Astrocyte (in vitro differentiated cells and primary cell): ENCODE measurements at regions not wholly inside any gene's neighbourhood (a gene's known extent, or its start where the extent isn't known, plus 50 kb on each side); places are given as distances from the start of the nearest gene placed in this dataset.

Experiments
- DNase-seq: peaks from one replicate; pipeline ENCODE4 v3.0.0-alpha.2; 2010; ENCODE audit warnings: low read depth
- FAIRE-seq: peaks from 2 replicates; lab custom pipeline; 2011; peaks lifted over from hg19 to GRCh38; lab: Jason Lieb, UNC
- H2AFZ ChIP-seq: 2 replicates; pipeline ENCODE4 v1.6.0; 2012; ENCODE audit warnings: low read depth, low read length, inconsistent platforms
- H3K27ac ChIP-seq: 2 replicates; pipeline ENCODE4 v1.5.1; 2011; ENCODE audit warnings: low read depth, low read length, inconsistent platforms
- H3K27me3 ChIP-seq: 2 replicates; pipeline ENCODE4 v1.6.0; 2011; ENCODE audit warnings: low read length, inconsistent platforms; ENCODE audit not compliant: insufficient read depth
- H3K36me3 ChIP-seq: 2 replicates; pipeline ENCODE4 v1.5.1; 2011; ENCODE audit warnings: low read length, inconsistent platforms; ENCODE audit not compliant: insufficient read depth
- H3K4me1 ChIP-seq: 2 replicates; pipeline ENCODE4 v1.5.1; 2011; ENCODE audit warnings: low read length, inconsistent platforms; ENCODE audit not compliant: insufficient read depth
- H3K4me2 ChIP-seq: 2 replicates; pipeline ENCODE4 v1.6.0; 2012; ENCODE audit warnings: low read length, inconsistent platforms
- H3K4me3 ChIP-seq: 2 replicates; pipeline ENCODE4 v1.5.1; 2011; ENCODE audit warnings: low read depth, mild to moderate bottlenecking, low read length, inconsistent platforms; ENCODE audit not compliant: insufficient read depth
- H3K79me2 ChIP-seq: 2 replicates; pipeline ENCODE4 v1.6.0; 2012; ENCODE audit warnings: mild to moderate bottlenecking, low read length, inconsistent platforms; ENCODE audit not compliant: insufficient read depth
- H3K9ac ChIP-seq: 2 replicates; pipeline ENCODE4 v1.6.0; 2012; ENCODE audit warnings: mild to moderate bottlenecking, low read length, inconsistent platforms
- H3K9me3 ChIP-seq: 2 replicates; pipeline ENCODE4 v1.5.1; 2012; ENCODE audit warnings: low read depth, mild to moderate bottlenecking, low read length, inconsistent platforms; ENCODE audit not compliant: insufficient read depth
- H4K20me1 ChIP-seq: 2 replicates; pipeline ENCODE4 v1.6.0; 2012; ENCODE audit warnings: low read length, inconsistent platforms; ENCODE audit not compliant: insufficient read depth
- H3K27ac Mint-ChIP-seq: one replicate; pipeline ENCODE4 v1.8.0; 2021; ENCODE audit warnings: mild to moderate bottlenecking, mixed read lengths; ENCODE audit not compliant: unreplicated experiment
- H3K27me3 Mint-ChIP-seq: one replicate; pipeline ENCODE4 v1.8.0; 2021; ENCODE audit warnings: low read depth, mixed read lengths; ENCODE audit not compliant: unreplicated experiment
- H3K36me3 Mint-ChIP-seq: one replicate; pipeline ENCODE4 v1.8.0; 2021; ENCODE audit warnings: low read depth, mixed read lengths; ENCODE audit not compliant: unreplicated experiment
- H3K4me1 Mint-ChIP-seq: one replicate; pipeline ENCODE4 v1.8.0; 2021; ENCODE audit warnings: low read depth, mixed read lengths; ENCODE audit not compliant: unreplicated experiment
- H3K4me3 Mint-ChIP-seq: one replicate; pipeline ENCODE4 v1.8.0; 2021; ENCODE audit warnings: mild to moderate bottlenecking, moderate library complexity, mixed read lengths; ENCODE audit not compliant: unreplicated experiment
- H3K9me3 Mint-ChIP-seq: one replicate; pipeline ENCODE4 v1.8.0; 2021; ENCODE audit warnings: mild to moderate bottlenecking, mixed read lengths; ENCODE audit not compliant: unreplicated experiment
- EZH2 ChIP-seq: IDR thresholded peaks from 2 replicates; pipeline ENCODE4 v1.6.1; 2012; ENCODE audit warnings: mild to moderate bottlenecking, low read length, inconsistent platforms; ENCODE audit not compliant: insufficient read depth
- TF ChIP-seq, protein P1 (sequence below): IDR thresholded peaks from 2 replicates; pipeline ENCODE4 v1.5.1; 2011; ENCODE audit warnings: low read depth, mild to moderate bottlenecking, inconsistent platforms, low read length, moderate library complexity; ENCODE audit not compliant: insufficient read depth

DNA sequence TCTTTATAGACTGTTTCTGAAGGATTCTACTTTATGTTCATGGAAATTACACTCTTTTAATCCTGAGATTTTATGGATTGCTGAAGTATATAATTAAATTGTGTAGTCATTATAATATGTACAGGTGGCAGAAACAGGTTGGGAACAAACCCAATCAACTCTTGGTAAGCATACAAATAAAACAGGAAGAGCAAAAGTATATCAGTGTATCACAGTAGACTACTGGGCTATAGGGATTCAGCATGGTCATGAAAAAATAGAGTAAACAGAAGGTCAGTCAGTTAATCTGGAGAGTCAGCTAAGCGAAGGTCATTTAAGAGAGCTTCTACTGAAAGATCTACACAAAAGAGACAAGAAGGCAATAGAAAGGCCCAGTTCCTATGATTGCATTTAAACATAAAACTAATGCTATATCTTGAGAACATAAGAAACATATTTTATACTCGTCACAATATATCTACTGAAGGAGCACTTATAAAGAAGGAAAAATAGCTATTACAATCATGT, 178.9 kb upstream of the ECI2 start:
- H3K9me3 Mint-ChIP-seq, result peaks cover 16% of the 10 kb centered on the region
- H3K27me3 Mint-ChIP-seq, result no peaks in the 10 kb centered on the region
- Histone ChIP-seq H3K4me2 (no peak overlapping the region), H3K79me2 (no peaks in the 10 kb centered on the region), H3K9ac (no peak overlapping the region), H3K4me3 (no peak overlapping the region), H3K27ac (no peak overlapping the region), H4K20me1 (no peaks in the 10 kb centered on the region), H3K9me3 (no peaks in the 10 kb centered on the region), H2AFZ (no peak overlapping the region), H3K27me3 (no peaks in the 10 kb centered on the region), H3K36me3 (no peaks in the 10 kb centered on the region), H3K4me1 (peaks cover 18% of the 10 kb centered on the region)
- DNase-seq, result no peak
- no peak for TF ChIP-seq EZH2
- TF ChIP-seq, protein P1, sequence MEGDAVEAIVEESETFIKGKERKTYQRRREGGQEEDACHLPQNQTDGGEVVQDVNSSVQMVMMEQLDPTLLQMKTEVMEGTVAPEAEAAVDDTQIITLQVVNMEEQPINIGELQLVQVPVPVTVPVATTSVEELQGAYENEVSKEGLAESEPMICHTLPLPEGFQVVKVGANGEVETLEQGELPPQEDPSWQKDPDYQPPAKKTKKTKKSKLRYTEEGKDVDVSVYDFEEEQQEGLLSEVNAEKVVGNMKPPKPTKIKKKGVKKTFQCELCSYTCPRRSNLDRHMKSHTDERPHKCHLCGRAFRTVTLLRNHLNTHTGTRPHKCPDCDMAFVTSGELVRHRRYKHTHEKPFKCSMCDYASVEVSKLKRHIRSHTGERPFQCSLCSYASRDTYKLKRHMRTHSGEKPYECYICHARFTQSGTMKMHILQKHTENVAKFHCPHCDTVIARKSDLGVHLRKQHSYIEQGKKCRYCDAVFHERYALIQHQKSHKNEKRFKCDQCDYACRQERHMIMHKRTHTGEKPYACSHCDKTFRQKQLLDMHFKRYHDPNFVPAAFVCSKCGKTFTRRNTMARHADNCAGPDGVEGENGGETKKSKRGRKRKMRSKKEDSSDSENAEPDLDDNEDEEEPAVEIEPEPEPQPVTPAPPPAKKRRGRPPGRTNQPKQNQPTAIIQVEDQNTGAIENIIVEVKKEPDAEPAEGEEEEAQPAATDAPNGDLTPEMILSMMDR, result no peak
- H3K4me1 Mint-ChIP-seq, result peaks cover 24% of the 10 kb centered on the region
- no peaks in the 10 kb centered on the region for H3K36me3 Mint-ChIP-seq
- no peak overlapping the region for H3K27ac Mint-ChIP-seq
- no peak for FAIRE-seq
- H3K4me3 Mint-ChIP-seq, result no peak overlapping the region

DNA sequence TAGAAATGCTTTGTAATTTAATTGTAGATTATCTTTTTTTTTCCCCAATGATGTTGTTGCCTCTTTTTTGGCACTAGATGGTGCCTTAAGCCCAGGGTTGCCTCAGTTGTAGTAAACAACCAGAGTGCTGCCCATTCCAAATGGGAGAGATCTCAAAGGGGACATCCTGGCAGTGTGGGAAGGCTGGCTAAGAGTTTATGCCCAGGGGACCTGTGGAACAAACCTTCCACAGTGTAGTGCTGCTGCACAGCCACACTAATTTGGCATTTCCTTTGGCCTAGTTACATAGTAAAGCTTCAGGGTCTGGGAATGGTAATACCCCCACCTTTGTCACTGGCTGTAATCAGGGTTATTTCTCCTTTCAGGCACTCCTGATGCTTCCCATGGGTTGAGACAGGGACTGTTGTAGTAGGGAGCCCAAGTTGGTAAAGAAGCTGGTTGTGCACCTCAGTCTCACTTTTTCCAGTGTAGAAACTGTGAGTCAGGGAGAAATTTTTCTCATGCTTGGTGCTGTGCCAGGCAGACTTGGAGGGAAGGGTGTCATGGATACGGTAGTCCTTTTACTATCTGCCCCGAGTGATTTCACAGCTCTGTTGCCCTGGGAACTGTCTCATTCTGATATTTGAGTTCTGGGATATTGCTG, 177.8 kb upstream of the ECI2 start:
- H3K27me3 Mint-ChIP-seq, result no peaks in the 10 kb centered on the region

More for the DNA sequence above, 177.8 kb upstream of the ECI2 start:
- no peak overlapping the region for H3K4me3 ChIP-seq
- H3K9ac ChIP-seq, result peak overlapping the region; percentile 70
- no peaks in the 10 kb centered on the region for H3K36me3 ChIP-seq
- H3K27me3 ChIP-seq, result no peaks in the 10 kb centered on the region
- H3K4me2 ChIP-seq, result peak overlapping the region; percentile 68
- TF ChIP-seq, protein P1, result peak; percentile 60
- TF ChIP-seq EZH2, result no peak
- FAIRE-seq (peak; percentile 68), DNase-seq (peak; percentile 95)
- Mint-ChIP-seq H3K9me3 (peaks cover 14% of the 10 kb centered on the region), H3K27ac (peak overlapping the region; percentile 94), H3K4me1 (peaks cover 18% of the 10 kb centered on the region), H3K4me3 (no peak overlapping the region), H3K36me3 (no peaks in the 10 kb centered on the region)
- H3K27ac ChIP-seq, result peak overlapping the region; percentile 83
- H2AFZ ChIP-seq, result peak overlapping the region; percentile 7
- no peaks in the 10 kb centered on the region for H3K9me3 ChIP-seq
- no peaks in the 10 kb centered on the region for H4K20me1 ChIP-seq
- no peaks in the 10 kb centered on the region for H3K79me2 ChIP-seq
- H3K4me1 ChIP-seq, result peaks cover 18% of the 10 kb centered on the region
